ENCODE measurements at regions not wholly inside any gene's neighbourhood (a gene's known extent, or its start where the extent isn't known, plus 50 kb on each side); places are given as distances from the start of the nearest gene placed in this dataset.
"Not testable (repeated sequence)": the region's sequence is repeated elsewhere in the genome, so short reads cannot be mapped to it uniquely, and the experiment has no call there.

GRCh38 chr1:115447672-115448071, 109.6 kb upstream of the NGF start:
- TF ChIP-seq CTCF (IDR thresholded peaks at IDR 0.05; ENCODE audit: low read depth, low read length, missing control alignments), result no peak
- no peak overlapping the region for H3K4me3 ChIP-seq (replicated peaks; ENCODE audit: low read depth, low read length)
- DNase-seq (ENCODE audit: extremely low read depth, low read depth), result no peak

GRCh38 chr1:115445090-115445489, 107.0 kb upstream of the NGF start:
- DNase-seq (ENCODE audit: extremely low read depth, low read depth), result no peak
- no peak overlapping the region for H3K4me3 ChIP-seq (replicated peaks; ENCODE audit: low read depth, low read length)
- TF ChIP-seq CTCF (IDR thresholded peaks at IDR 0.05; ENCODE audit: low read depth, low read length, missing control alignments), result no peak

GRCh38 chr1:115440733-115441132, 102.7 kb upstream of the NGF start:
- TF ChIP-seq CTCF (IDR thresholded peaks at IDR 0.05; ENCODE audit: low read depth, low read length, missing control alignments), result no peak
- DNase-seq (ENCODE audit: extremely low read depth, low read depth), result no peak
- no peak overlapping the region for H3K4me3 ChIP-seq (replicated peaks; ENCODE audit: low read depth, low read length)

- not testable (repeated sequence) for DNase-seq (ENCODE audit: extremely low read depth, low read depth)
Observed at GRCh38 chr1:115439520-115439919, 101.5 kb upstream of the NGF start.

GRCh38 chr1:115437196-115437595, 99.1 kb upstream of the NGF start:
- no peak for DNase-seq (ENCODE audit: extremely low read depth, low read depth)
- no peak overlapping the region for H3K4me3 ChIP-seq (replicated peaks; ENCODE audit: low read depth, low read length)
- TF ChIP-seq CTCF (IDR thresholded peaks at IDR 0.05; ENCODE audit: low read depth, low read length, missing control alignments), result no peak

More at GRCh38 chr1:115439520-115439919, 101.5 kb upstream of the NGF start:
- H3K4me3 ChIP-seq (replicated peaks; ENCODE audit: low read depth, low read length), result not testable (repeated sequence)

GRCh38 chr1:115436596-115436995, 98.5 kb upstream of the NGF start:
- DNase-seq (ENCODE audit: extremely low read depth, low read depth), result no peak
- no peak for TF ChIP-seq CTCF (IDR thresholded peaks at IDR 0.05; ENCODE audit: low read depth, low read length, missing control alignments)
- no peak overlapping the region for H3K4me3 ChIP-seq (replicated peaks; ENCODE audit: low read depth, low read length)

- no peak overlapping the region for H3K4me3 ChIP-seq (replicated peaks; ENCODE audit: low read depth, low read length)
- DNase-seq (ENCODE audit: extremely low read depth, low read depth), result no peak
- TF ChIP-seq CTCF (IDR thresholded peaks at IDR 0.05; ENCODE audit: low read depth, low read length, missing control alignments), result no peak
Observed at GRCh38 chr1:115433483-115433882, 95.4 kb upstream of the NGF start.
